IPS-18c (cell line): ENCODE measurements at regions not wholly inside any gene's neighbourhood (a gene's known extent, or its start where the extent isn't known, plus 50 kb on each side); places are given as distances from the start of the nearest gene placed in this dataset.

Source experiments
- H3K4me3 ChIP-seq: 2 replicates; pipeline ENCODE4 v1.7.0; 2013; ENCODE audit warnings: low read depth, mild to moderate bottlenecking, low read length, moderate library complexity; ENCODE audit not compliant: insufficient read depth
- H3K9me3 ChIP-seq: one replicate; pipeline ENCODE4 v1.6.1; 2013; ENCODE audit warnings: mild to moderate bottlenecking, low read length, moderate library complexity; ENCODE audit not compliant: control insufficient read depth, insufficient read depth

- Histone ChIP-seq H3K9me3 (no peaks in the 10 kb centered on the region), H3K4me3 (no peak overlapping the region)
These were observed 660.6 kb upstream of the B3GALT2 start for GRCh38 chr1:193846876-193847604.

- Histone ChIP-seq H3K9me3 (no peaks in the 10 kb centered on the region), H3K4me3 (no peak overlapping the region)
These were observed 660.0 kb upstream of the B3GALT2 start for GRCh38 chr1:193846411-193846810.

GRCh38 chr1:193841857-193842256, 655.4 kb upstream of the B3GALT2 start:
- Histone ChIP-seq H3K4me3 (no peak overlapping the region), H3K9me3 (no peaks in the 10 kb centered on the region)

- no peaks in the 10 kb centered on the region for H3K9me3 ChIP-seq
These were observed 645.1 kb upstream of the B3GALT2 start for GRCh38 chr1:193831465-193831864.

GRCh38 chr1:193827516-193827915, 641.1 kb upstream of the B3GALT2 start:
- H3K4me3 ChIP-seq = no peak overlapping the region

More at GRCh38 chr1:193831465-193831864, 645.1 kb upstream of the B3GALT2 start:
- H3K4me3 ChIP-seq = no peak overlapping the region

GRCh38 chr1:193819376-193819775, 633.0 kb upstream of the B3GALT2 start:
- Histone ChIP-seq H3K9me3 (no peaks in the 10 kb centered on the region), H3K4me3 (no peak overlapping the region)

More at GRCh38 chr1:193827516-193827915, 641.1 kb upstream of the B3GALT2 start:
- no peaks in the 10 kb centered on the region for H3K9me3 ChIP-seq

- no peak overlapping the region for H3K4me3 ChIP-seq
- H3K9me3 ChIP-seq = no peaks in the 10 kb centered on the region
These were observed 620.8 kb upstream of the B3GALT2 start for GRCh38 chr1:193807208-193807607.

GRCh38 chr1:193806079-193807048, 620.0 kb upstream of the B3GALT2 start:
- Histone ChIP-seq H3K4me3 (no peak overlapping the region), H3K9me3 (no peaks in the 10 kb centered on the region)

- H3K4me3 ChIP-seq = no peak overlapping the region
- H3K9me3 ChIP-seq = no peaks in the 10 kb centered on the region
These were observed 613.7 kb upstream of the B3GALT2 start for GRCh38 chr1:193799948-193800690.

GRCh38 chr1:193799371-193799770, 613.0 kb upstream of the B3GALT2 start:
- Histone ChIP-seq H3K4me3 (no peak overlapping the region), H3K9me3 (no peaks in the 10 kb centered on the region)

- H3K9me3 ChIP-seq = no peaks in the 10 kb centered on the region
- H3K4me3 ChIP-seq = no peak overlapping the region
These were observed 607.8 kb upstream of the B3GALT2 start for GRCh38 chr1:193794239-193794638.

- Histone ChIP-seq H3K9me3 (no peaks in the 10 kb centered on the region), H3K4me3 (no peak overlapping the region)
These were observed 605.3 kb upstream of the B3GALT2 start for GRCh38 chr1:193791746-193792145.

- H3K9me3 ChIP-seq = no peaks in the 10 kb centered on the region
These were observed 600.6 kb upstream of the B3GALT2 start for GRCh38 chr1:193787061-193787460.

GRCh38 chr1:193785850-193786420, 599.5 kb upstream of the B3GALT2 start:
- no peak overlapping the region for H3K4me3 ChIP-seq
- H3K9me3 ChIP-seq = no peaks in the 10 kb centered on the region

More at GRCh38 chr1:193787061-193787460, 600.6 kb upstream of the B3GALT2 start:
- H3K4me3 ChIP-seq = no peak overlapping the region

- Histone ChIP-seq H3K4me3 (no peak overlapping the region), H3K9me3 (no peaks in the 10 kb centered on the region)
These were observed 588.3 kb upstream of the B3GALT2 start for GRCh38 chr1:193774536-193775323.

GRCh38 chr1:193771596-193771995, 585.2 kb upstream of the B3GALT2 start:
- Histone ChIP-seq H3K9me3 (no peaks in the 10 kb centered on the region), H3K4me3 (no peak overlapping the region)
